ENCODE measurements at regions not wholly inside any gene's neighbourhood (a gene's known extent, or its start where the extent isn't known, plus 50 kb on each side); places are given as distances from the start of the nearest gene placed in this dataset.

DNA sequence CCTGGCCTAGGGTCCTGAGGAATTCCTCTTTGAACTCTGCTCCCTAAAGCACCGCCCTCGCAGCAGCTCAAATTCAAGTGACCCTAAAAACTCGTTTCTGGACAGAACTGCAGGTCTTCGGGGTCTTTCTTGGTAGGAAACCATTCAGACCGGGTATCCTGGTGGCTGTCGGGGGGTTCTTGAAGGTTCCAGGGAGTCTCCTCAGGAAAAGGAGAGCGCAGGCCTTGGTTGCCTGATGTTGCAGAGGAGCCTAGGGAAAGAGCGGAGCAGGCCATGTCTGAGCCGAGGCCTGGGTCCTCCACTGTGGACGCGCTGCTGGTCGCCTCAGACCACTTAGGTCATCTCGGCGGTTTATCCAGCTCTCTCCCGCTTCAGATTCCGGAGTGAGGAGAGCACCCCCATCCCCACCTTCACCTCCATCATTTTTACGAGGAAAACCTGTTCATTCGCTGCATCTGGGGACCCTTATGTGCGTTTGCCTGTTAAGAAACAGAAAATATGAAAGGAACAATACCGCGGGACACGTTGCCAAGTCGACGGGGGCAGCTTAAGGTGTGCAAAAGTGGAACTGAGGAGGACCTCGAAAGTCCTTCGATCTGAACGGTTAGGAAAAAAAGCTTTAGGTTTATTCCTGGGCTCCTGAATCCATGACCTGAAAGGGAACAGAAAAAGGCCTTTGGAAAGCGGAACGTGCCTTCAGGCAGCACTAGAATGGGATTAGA lies 299.4 kb downstream of the PARP8 start:
- Mint-ChIP-seq H3K36me3 (ENCODE audit: low read depth) (no peaks in the 10 kb centered on the region), H3K27me3 (peaks cover 67% of the 10 kb centered on the region), H3K4me1 (peaks cover 65% of the 10 kb centered on the region), H3K4me3 (peak overlapping the region; percentile 53), H3K27ac (no peak overlapping the region), H3K9me3 (peaks cover 3% of the 10 kb centered on the region)
- intact Hi-C loops (cut with micrococcal nuclease) = loop anchor here (10.0 kb wide), 2 partner anchors 419 to 1819 kb away; partner anchors contain the start of genes ISL1, ITGA1 and PELO
- ATAC-seq (ENCODE audit: low read depth) (no peak), DNase-seq (no peak)
- TF ChIP-seq CTCF (IDR thresholded peaks at IDR 0.05) = no peak
- ChIA-PET CTCF (no interaction called here), POLR2A (no interaction called here)

DNA sequence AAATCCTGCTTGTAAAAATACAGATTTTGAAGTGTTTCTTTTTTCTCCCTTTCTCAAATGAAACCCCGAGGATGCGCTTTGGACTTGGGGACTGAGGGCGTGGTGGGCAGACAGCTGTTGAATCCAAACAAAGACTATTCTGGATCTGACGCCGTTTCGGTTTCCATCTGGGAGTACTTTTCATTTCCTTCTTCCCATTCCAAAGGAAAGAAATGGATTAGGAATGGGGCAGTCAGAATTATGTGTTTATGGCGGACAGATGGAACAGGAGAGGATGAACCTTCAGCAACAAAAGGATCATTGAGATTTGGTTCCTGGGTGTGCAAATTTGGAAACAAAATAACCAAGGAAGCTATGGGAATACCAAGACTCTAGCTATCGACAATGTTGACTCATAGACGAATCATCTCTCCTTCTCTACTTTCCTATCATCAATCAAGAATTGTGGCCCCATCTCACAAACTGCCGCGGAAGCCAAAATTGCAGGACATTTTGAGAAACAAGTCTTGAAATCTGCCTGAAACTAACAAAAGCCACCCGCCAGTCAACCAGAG lies 300.6 kb downstream of the PARP8 start:
- intact Hi-C loops (cut with micrococcal nuclease) = loop anchor here (10.0 kb wide), 2 partner anchors 418 to 1818 kb away; partner anchors contain the start of genes ISL1, ITGA1 and PELO
- no peak overlapping the region for H3K27ac Mint-ChIP-seq
- POLR2A ChIA-PET = interaction anchor here (0.6 kb wide), 1 partner anchor 114 kb away, joined by 4 read pairs; no protein-coding TSS in a partner anchor

GRCh38 chr5:50967563-50968355 lies 301.3 kb downstream of the PARP8 start:
- ChIA-PET POLR2A (no interaction called here), CTCF (interaction anchor here (1.1 kb wide), 1 partner anchor 9 kb away, joined by 5 read pairs; no protein-coding TSS in a partner anchor)
- peaks cover 3% of the 10 kb centered on the region for H3K9me3 Mint-ChIP-seq
- H3K27ac Mint-ChIP-seq = no peak overlapping the region
- H3K4me1 Mint-ChIP-seq = peaks cover 64% of the 10 kb centered on the region
- intact Hi-C loops (cut with micrococcal nuclease) = loop anchor here (10.0 kb wide), 2 partner anchors 417 to 1817 kb away; partner anchors contain the start of genes ISL1, ITGA1 and PELO
- DNase-seq = no peak
- peaks cover 72% of the 10 kb centered on the region for H3K27me3 Mint-ChIP-seq
- TF ChIP-seq CTCF (IDR thresholded peaks at IDR 0.05) = no peak
- ATAC-seq (ENCODE audit: low read depth) = no peak
- H3K4me3 Mint-ChIP-seq = peak overlapping the region; percentile 79
- H3K36me3 Mint-ChIP-seq (ENCODE audit: low read depth) = no peaks in the 10 kb centered on the region

More for the DNA sequence above, 300.6 kb downstream of the PARP8 start:
- H3K9me3 Mint-ChIP-seq = peaks cover 3% of the 10 kb centered on the region
- TF ChIP-seq CTCF (IDR thresholded peaks at IDR 0.05) = no peak
- ATAC-seq (ENCODE audit: low read depth) (no peak), DNase-seq (no peak)
- H3K4me3 Mint-ChIP-seq = peak overlapping the region; percentile 79
- peaks cover 72% of the 10 kb centered on the region for H3K27me3 Mint-ChIP-seq
- no peaks in the 10 kb centered on the region for H3K36me3 Mint-ChIP-seq (ENCODE audit: low read depth)
- CTCF ChIA-PET = no interaction called here
- peaks cover 65% of the 10 kb centered on the region for H3K4me1 Mint-ChIP-seq

GRCh38 chr5:50968356-50969149 lies 302.1 kb downstream of the PARP8 start:
- DNase-seq = no peak
- intact Hi-C loops (cut with micrococcal nuclease) = loop anchor here (10.0 kb wide), 2 partner anchors 416 to 1816 kb away; partner anchors contain the start of genes ISL1, ITGA1 and PELO
- peaks cover 72% of the 10 kb centered on the region for H3K27me3 Mint-ChIP-seq
- peaks cover 57% of the 10 kb centered on the region for H3K4me1 Mint-ChIP-seq
- H3K36me3 Mint-ChIP-seq (ENCODE audit: low read depth) = no peaks in the 10 kb centered on the region
- H3K4me3 Mint-ChIP-seq = peak overlapping the region; percentile 79
- no peak overlapping the region for H3K27ac Mint-ChIP-seq
- POLR2A ChIA-PET = no interaction called here
- TF ChIP-seq CTCF (IDR thresholded peaks at IDR 0.05) = no peak
- H3K9me3 Mint-ChIP-seq = peaks cover 3% of the 10 kb centered on the region
- CTCF ChIA-PET = interaction anchor here (1.1 kb wide), 1 partner anchor 10 kb away, joined by 5 read pairs; no protein-coding TSS in a partner anchor
- ATAC-seq (ENCODE audit: low read depth) = no peak

Data from activated B cell treated with CpG ODN at 0.5 μM for 24 hours (primary cell).